DMS153 (cell line): ENCODE measurements at regions not wholly inside any gene's neighbourhood (a gene's known extent, or its start where the extent isn't known, plus 50 kb on each side); places are given as distances from the start of the nearest gene placed in this dataset.

Experiments
- DNase-seq: peaks from one replicate; lab custom pipeline; 2025; lab: John Stamatoyannopoulos, UW

DNA sequence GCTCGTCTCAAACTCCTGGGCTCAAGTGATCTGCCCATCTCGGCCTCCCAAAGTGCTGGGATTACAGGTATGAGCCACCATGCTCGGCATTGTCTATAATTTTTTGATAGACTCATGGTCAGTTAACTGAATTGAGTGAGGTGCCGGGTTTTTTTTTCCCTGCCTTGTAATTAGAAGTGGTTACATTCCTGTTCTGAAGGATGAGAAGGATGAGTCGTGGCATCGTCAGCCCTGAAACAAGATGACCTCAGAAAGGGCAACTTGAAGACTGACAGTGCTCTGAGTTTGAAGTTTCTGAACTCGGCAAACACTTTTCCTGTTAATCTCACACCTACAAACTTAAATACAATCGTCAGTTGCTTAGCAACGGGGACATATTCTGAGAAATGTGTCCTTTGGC, 158.7 kb upstream of the PDE10A start:
- no peak for DNase-seq

DNA sequence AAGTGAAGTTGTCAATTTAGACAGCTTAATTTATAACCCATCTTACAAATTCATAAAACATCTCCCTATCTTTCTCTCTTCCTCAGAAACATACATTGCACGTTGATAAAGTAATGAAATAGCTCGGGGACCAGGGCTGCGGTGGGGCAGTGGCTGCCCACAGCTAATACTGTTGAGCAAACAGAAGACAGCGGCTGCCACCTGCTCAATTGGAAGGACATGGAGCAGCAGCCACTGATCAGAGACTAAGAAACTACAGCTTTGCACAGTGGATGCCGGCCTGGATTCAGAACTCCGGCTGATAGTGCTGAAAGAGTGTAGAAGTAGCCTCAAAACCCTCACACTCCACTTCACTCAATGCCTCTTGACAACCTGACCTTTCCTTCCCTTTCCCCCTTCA, 157.9 kb upstream of the PDE10A start:
- DNase-seq = no peak

DNA sequence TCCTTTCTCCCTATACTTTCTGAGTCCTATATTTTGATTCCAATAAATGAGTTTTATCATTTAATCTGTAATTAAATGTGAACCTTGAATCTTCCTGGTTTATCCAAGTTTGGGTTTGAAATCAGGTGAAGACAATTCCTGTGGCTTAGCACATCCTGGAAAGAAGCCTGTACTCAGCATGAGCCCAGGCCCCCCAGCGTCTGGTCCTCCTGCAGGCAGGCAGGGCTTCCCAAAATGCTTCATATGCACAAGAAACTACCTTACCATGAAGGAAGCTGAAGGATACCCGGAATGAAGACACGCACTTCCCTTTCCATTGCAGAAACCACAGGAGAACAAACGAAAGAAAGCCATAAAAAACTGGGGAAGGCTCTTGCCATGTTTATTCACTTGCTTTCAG, 157.4 kb upstream of the PDE10A start:
- no peak for DNase-seq

DNA sequence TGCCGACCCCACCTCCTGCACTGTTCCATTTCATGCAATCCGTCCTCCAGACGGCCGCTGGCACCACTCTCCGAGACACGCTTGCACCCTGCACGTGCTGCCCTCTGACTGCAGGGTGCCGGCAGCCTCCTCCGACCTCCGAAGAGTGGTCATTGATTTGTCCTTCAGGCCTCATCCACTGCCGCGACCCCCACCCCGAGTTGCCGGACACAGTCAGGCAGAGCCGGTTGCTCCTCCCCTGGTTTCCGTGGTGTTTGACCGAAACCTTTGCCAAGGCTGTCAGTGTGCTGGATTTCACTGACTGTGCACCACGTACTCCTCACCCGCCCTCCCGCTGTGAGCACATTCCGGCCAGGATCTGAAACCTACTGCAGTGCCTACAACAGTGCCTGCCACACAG, 156.4 kb upstream of the PDE10A start:
- DNase-seq = no peak

DNA sequence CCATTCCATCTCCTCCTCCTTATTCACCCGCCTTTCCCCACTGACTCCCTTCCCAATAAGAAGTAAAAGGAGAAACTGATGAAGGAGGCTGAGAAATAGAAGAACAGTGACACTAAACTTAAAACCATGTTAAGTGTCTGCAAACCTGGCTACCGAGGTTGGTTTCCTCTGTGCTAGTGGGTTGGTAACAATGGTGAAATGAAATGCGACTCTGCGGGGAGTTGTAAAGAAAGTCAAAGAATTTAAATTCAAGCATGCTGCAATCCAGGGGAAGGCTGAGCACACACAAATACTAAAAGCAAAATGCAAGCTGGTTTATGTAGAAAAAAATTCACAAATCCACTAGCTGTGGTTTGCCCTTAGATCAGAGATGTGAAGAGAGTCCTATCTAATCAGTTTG, 155.2 kb upstream of the PDE10A start:
- no peak for DNase-seq

DNA sequence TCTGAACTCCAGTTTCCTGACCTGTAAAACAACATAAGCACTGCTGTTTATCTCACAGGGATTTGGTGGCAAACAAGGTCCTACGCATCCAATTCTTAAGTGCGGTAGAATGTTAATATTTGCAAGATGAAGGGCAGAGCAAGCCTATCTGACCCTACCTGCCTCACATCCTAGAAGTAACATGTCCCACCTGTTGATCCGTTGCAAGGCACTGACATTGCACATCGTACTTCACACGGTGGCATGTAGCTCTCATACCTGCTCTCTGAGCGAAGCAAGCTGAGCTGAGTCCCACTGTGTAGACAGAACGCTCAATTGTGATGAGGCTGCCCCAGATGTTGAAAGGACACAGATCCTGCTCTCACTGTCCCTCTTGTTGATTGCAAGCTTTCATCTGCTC, 154.7 kb upstream of the PDE10A start:
- DNase-seq = no peak

DNA sequence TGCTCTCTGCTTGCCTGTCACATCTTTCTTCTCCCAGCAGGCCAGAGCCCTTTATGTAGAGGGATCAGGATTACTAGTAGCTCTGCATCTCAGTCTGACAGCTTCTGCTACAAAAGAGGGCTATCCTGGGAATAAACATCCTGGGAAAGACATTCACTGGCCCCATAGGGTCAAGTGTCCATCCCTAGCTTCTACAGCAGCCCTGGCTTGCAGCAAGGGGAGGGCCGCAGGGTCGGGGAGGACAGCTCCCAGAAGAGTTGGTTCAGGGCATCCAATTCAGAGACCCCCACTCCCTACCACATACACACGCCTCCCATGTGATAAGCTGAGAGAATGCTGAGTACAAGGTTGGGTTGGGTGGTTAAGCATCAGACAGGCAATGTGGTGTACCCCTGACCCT, 154.1 kb upstream of the PDE10A start:
- no peak for DNase-seq

- DNase-seq = no peak
These were observed 151.6 kb upstream of the PDE10A start for GRCh38 chr6:165814679-165815078.

GRCh38 chr6:165811512-165811911, 148.5 kb upstream of the PDE10A start:
- no peak for DNase-seq

DNA sequence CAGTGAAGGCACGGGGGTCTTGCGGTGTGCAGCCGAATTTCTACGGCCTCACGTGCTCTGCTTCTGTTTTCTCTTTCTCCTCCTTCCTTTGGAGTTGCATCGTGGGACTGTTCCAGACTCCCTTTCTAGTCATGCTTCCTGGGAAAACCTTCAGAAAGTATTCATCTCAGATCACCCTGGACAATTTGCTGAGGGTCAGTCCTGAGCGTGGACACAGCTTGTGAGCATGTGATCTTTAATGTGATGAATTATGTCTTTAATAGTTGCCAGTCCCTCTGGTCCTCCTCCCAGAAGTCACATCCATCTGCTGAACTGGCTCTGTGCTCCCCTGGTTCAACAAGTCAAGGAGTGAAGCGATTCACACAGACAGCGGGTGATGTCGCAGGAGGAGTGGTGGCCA, 145.0 kb upstream of the PDE10A start:
- no peak for DNase-seq

DNA sequence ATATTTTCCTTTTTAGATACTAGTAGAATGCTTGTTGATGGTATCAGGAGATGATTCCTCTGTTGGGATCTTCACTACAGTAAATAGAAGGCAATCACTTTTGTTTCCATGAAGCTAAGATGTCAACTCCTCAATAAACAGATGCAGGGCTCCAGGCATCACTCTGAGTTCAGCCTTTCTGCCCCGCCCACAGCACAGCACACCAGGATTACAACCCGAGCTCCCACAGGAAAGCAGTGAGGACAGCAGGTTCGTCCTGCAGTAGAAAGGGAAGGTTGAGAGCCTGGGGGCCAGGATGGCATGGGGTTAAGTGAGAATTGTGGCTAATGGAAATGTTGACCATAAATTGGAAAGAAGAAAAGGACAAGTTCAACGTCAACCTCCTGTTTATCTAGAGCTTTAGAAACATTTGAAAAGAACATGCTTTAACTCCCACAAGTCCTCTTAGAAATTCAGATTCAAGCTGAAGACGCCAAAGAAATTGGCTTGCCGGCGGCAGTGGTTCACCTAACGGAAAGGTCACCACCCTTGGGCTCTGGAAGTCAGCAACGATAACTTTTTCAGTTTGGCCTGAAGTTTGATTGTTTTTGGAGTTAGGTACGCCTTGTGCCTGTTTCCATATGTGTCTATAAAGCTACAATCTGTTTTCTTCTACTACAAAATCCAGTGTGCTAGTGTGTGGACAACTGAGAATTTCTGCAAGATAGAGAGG, 144.4 kb upstream of the PDE10A start:
- no peak for DNase-seq

- no peak for DNase-seq
These were observed 143.2 kb upstream of the PDE10A start for GRCh38 chr6:165806126-165806810.

GRCh38 chr6:165805636-165806035, 142.6 kb upstream of the PDE10A start:
- no peak for DNase-seq

DNA sequence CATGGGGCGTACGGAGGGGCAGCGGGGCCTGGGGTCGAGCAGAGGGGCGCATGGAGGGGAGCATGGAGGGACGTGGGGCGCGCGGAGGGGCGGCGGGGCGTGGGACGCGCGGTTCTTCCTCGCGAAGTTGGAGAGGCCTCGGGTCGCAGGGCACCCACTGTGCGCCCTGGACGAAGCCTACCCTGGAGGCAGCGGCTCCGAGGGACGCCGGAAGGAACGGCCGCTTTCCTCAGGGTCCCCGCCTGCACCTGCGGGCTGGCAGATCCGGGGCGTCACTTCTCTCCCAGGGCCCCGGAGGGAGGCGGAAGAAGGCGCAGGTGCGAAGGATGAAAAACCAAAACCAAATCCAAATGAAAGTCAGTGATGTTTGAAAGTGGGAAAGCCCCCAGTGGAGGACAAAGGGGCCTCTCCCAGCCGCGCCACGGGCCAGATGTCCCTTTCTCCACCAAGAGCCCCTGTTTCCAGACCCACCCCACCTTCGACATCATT, 142.1 kb upstream of the PDE10A start:
- no peak for DNase-seq

GRCh38 chr6:165804331-165805066, 141.5 kb upstream of the PDE10A start:
- no peak for DNase-seq

GRCh38 chr6:165800337-165800736, 137.3 kb upstream of the PDE10A start:
- DNase-seq = no peak

DNA sequence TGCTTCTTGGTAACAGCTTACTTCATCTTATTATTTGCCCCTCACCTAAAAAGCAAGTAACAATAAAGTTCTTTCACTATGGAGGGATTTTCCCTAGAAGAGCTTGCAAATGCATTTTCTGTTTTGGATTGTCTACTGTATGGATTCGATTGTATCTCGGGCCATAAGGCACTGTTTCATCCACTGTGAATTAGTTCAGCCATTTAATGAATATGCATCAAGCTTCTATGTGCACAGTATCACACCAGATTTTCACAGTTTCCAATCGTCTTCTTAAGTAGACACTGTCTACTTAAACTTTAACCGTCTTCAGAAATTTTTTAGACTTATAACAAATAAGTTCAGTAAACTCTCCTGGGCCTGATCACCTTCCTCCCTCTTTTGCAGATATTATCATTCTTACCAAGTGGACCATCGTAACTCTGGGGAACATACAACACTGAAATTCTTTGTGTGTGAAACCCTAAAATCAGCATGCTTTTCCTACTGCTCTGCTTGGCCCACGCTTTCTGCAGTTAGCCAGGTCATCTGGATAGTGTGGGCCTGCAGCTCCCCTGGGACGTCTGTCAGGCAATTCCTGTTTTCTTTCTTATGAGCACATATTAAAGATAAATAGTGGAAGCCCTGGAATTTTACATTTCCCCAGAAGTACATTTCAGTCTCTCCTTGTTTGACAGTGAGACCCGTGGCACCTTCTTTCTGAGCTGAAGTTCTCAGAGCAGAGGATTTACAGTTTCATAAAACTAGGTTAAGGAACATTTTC, 136.5 kb upstream of the PDE10A start:
- DNase-seq = no peak

GRCh38 chr6:165798991-165799390, 135.9 kb upstream of the PDE10A start:
- DNase-seq = no peak

- no peak for DNase-seq
These were observed 131.1 kb upstream of the PDE10A start for GRCh38 chr6:165794179-165794601.

GRCh38 chr6:165793287-165793825, 130.3 kb upstream of the PDE10A start:
- DNase-seq = no peak

DNA sequence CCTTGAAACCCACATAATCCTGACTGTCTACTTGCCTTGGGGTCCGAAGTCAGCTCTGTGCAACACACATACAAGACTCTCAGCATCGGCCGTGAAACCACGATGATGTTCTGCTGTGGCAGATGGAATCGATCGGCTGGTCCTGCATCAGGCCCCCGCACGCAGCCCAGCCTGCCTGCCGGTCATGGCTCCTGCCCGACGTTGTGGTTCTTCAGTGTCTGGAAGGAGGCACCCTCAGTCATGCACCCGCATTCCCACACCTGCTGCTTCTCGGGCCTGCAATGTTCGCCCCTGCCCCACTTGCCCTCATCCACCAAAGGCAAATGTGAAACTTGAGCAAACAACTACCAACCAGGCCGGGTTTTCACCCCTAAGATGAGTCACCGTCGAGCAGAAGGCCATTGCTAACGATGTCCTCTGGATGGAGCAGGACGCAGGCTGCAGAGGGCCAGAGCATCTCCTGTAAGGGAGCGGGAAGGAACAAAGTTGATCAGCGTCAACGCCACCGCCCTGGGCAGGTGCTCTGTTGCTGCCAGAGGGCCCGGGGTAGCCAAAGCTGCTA, 128.9 kb upstream of the PDE10A start:
- no peak for DNase-seq

DNA sequence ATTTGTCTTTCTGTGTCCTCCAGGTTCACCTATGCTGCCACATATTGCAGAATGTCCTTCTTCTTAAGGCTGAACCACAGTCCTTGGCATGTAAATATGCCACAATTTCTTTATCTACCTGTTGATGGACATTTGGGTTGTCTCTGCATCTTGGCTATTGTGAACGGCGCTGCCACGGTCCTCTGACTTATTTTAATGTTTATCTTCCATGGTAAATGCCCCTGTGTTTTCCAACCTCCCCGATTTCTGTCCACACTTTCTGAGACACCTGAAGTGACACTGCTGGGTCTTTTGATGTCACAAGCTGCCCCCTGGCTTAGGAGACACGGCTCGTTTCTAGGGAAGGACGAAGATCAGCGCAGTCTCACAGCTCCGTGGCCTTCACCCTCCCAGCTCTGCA, 128.3 kb upstream of the PDE10A start:
- no peak for DNase-seq
